Pancreas (tissue), 10 donors: ENCODE measurements at regions not wholly inside any gene's neighbourhood (a gene's known extent, or its start where the extent isn't known, plus 50 kb on each side); places are given as distances from the start of the nearest gene placed in this dataset.

Source experiments
- ATAC-seq, 4 donors: fragments of 200-7000 bp; cut with Tn5 transposase; one replicate each; pipeline versions ENCODE4 v1.8.0 to v1.9.1; 2020; ENCODE audit warnings: mild to moderate bottlenecking in 4 of 4, moderate library complexity in 4 of 4
- DNase-seq, 6 donors: peaks; one replicate each; pipeline ENCODE4 v3.0.0-alpha.2; 2020
- FAIRE-seq: peaks from 2 replicates; lab custom pipeline; 2012; peaks lifted over from hg19 to GRCh38; lab: Jason Lieb, UNC
- H3K27ac ChIP-seq, 4 donors: fragments of 200-600 bp; sonication (generic); 1 replicate in 3 of 4; 2 replicates in 1 of 4; pipeline versions ENCODE4 v1.5.0 to v1.8.0; 2020
- H3K27me3 ChIP-seq, 4 donors: fragments of 200-600 bp; one replicate each; pipeline ENCODE4 v1.8.0; 2021
- H3K36me3 ChIP-seq, 3 donors: fragments of 200-600 bp; sonication (generic) in 1 of 3; one replicate each; pipeline versions ENCODE4 v1.5.0 to v1.8.0; 2020 to 2021
- H3K4me1 ChIP-seq, 3 donors: fragments of 200-600 bp; one replicate each; pipeline ENCODE4 v1.8.0; 2021
- H3K4me3 ChIP-seq, 4 donors: fragments of 200-600 bp; sonication (generic) in 2 of 4; one replicate each; pipeline versions ENCODE4 v1.5.0 to v1.8.0; 2020 to 2021
- H3K9me3 ChIP-seq, 4 donors: fragments of 200-600 bp; one replicate each; pipeline ENCODE4 v1.8.0; 2021
- CTCF ChIP-seq, 4 donors: fragments of 200-600 bp; sonication (generic) in 3 of 4; IDR thresholded peaks; one replicate each; pipeline versions ENCODE4 v1.5.0 to v1.8.0; 2021; ENCODE audit warnings: antibody characterized with exemption in 4 of 4
- WGBS, 2 donors: extraction: QIAGEN DNeasy Blood & Tissue Kit; methylation state at CpG; one replicate each; pipeline ENCODE4 v1.1.7; 2013; 5-methylcytosine and 5-hydroxymethylcytosine counted together
- intact Hi-C, 3 donors: fragments of 100-400 bp; cut with DNase I; formaldehyde crosslinking; loops; one replicate each; pipeline versions ENCODE4 v1.11.1 to v1.14.2; 2022
- donor health status: healthy with polysubstance abuse.
- donor health status: DM: no; HTN: no; CAD: no; lungs with moderate emphysema.
- donor health status: DM: no; HTN: no; CAD: no.
- donor health status: control.
- donor health status: control.
- donor health status: Bipolar disorder and iron deficiency.
- donor health status: DM: yes; HTN: yes; CAD: no.
- donor health status: DM: no; HTN: no; CAD: no.
- donor health status: DM: no; HTN: no; CAD: no.
- donor health status: DM: yes; HTN: yes; CAD: no.

- intact Hi-C loops, result no loop called here
- no peak for ATAC-seq
- peak in 2 of 6 donors; percentile 7 to 34 for DNase-seq
- H3K9me3 ChIP-seq, result no peaks in the 10 kb centered on the region
- H3K36me3 ChIP-seq, result no peaks in the 10 kb centered on the region
- H3K4me1 ChIP-seq, result no peaks in the 10 kb centered on the region
- no peak overlapping the region for H3K4me3 ChIP-seq
- no peak for TF ChIP-seq CTCF (IDR thresholded peaks at IDR 0.05)
- no peaks in the 10 kb centered on the region for H3K27me3 ChIP-seq
- 72 to 80% methylated on average over 3 of the region's 3 CpGs for WGBS, 2 donors
- H3K27ac ChIP-seq, result no peak overlapping the region
- FAIRE-seq, result no peak
Measured at GRCh38 chr10:81570349-81570748, 304.6 kb upstream of the NRG3 start.

- FAIRE-seq (no peak), ATAC-seq (no peak), DNase-seq (peak in 2 of 6 donors; percentile 15 to 67)
- H3K4me3 ChIP-seq, result no peak overlapping the region
- no peaks in the 10 kb centered on the region for H3K9me3 ChIP-seq
- intact Hi-C loops, result no loop called here
- no peaks in the 10 kb centered on the region for H3K27me3 ChIP-seq
- no peak for TF ChIP-seq CTCF (IDR thresholded peaks at IDR 0.05)
- no peaks in the 10 kb centered on the region for H3K36me3 ChIP-seq
- H3K4me1 ChIP-seq, result no peaks in the 10 kb centered on the region
- no peak overlapping the region for H3K27ac ChIP-seq
- WGBS, 2 donors, result 83 to 84% methylated on average over 21 of the region's 21 CpGs
Measured at GRCh38 chr10:81570878-81571794, 303.9 kb upstream of the NRG3 start.

GRCh38 chr10:81575036-81575435 lies 300.0 kb upstream of the NRG3 start:
- intact Hi-C loops, result no loop called here
- H3K4me3 ChIP-seq, result no peak overlapping the region
- FAIRE-seq, result no peak
- no peaks in the 10 kb centered on the region for H3K36me3 ChIP-seq
- no peak for TF ChIP-seq CTCF (IDR thresholded peaks at IDR 0.05)
- no peak for DNase-seq
- ATAC-seq, result no peak
- no peaks in the 10 kb centered on the region for H3K9me3 ChIP-seq
- H3K27me3 ChIP-seq, result no peaks in the 10 kb centered on the region
- WGBS, 2 donors, result 43 to 69% methylated on average over 3 of the region's 3 CpGs
- no peaks in the 10 kb centered on the region for H3K4me1 ChIP-seq
- H3K27ac ChIP-seq, result no peak overlapping the region

GRCh38 chr10:81576336-81576735 lies 298.7 kb upstream of the NRG3 start:
- intact Hi-C loops, result no loop called here
- no peak for FAIRE-seq

More at GRCh38 chr10:81576336-81576735, 298.7 kb upstream of the NRG3 start:
- no peak for DNase-seq
- no peak for ATAC-seq
- Histone ChIP-seq H3K27ac (no peak overlapping the region), H3K4me3 (no peak overlapping the region), H3K4me1 (no peaks in the 10 kb centered on the region), H3K9me3 (no peaks in the 10 kb centered on the region), H3K36me3 (no peaks in the 10 kb centered on the region), H3K27me3 (no peaks in the 10 kb centered on the region)
- 78 to 82% methylated on average over 2 of the region's 2 CpGs for WGBS, 2 donors
- TF ChIP-seq CTCF (IDR thresholded peaks at IDR 0.05), result no peak
